NOMO-1 (cell line): ENCODE measurements at regions not wholly inside any gene's neighbourhood (a gene's known extent, or its start where the extent isn't known, plus 50 kb on each side); places are given as distances from the start of the nearest gene placed in this dataset.
"Not testable (repeated sequence)": the region's sequence is repeated elsewhere in the genome, so short reads cannot be mapped to it uniquely, and the experiment has no call there.

ENCODE experiments used
- DNase-seq, 2 experiments: peaks; one replicate each; lab custom pipeline; 2025; ENCODE audit not compliant: unreplicated experiment in 2 of 2; lab: John Stamatoyannopoulos, UW

GRCh38 chr11:42802201-42802899, 509.4 kb upstream of the API5 start:
- no peak for DNase-seq

- no peak for DNase-seq
Observed at GRCh38 chr11:42806191-42806590, 505.6 kb upstream of the API5 start.

GRCh38 chr11:42812361-42812760, 499.4 kb upstream of the API5 start:
- DNase-seq: no peak

GRCh38 chr11:42812960-42813359, 498.8 kb upstream of the API5 start:
- DNase-seq: no peak

- no peak for DNase-seq
Observed at GRCh38 chr11:42816471-42816870, 495.3 kb upstream of the API5 start.

GRCh38 chr11:42819126-42819525, 492.7 kb upstream of the API5 start:
- no peak for DNase-seq

GRCh38 chr11:42822188-42822587, 489.6 kb upstream of the API5 start:
- DNase-seq: not testable (repeated sequence)

GRCh38 chr11:42823546-42823945, 488.2 kb upstream of the API5 start:
- no peak for DNase-seq

- no peak for DNase-seq
Observed at GRCh38 chr11:42824067-42824466, 487.7 kb upstream of the API5 start.

GRCh38 chr11:42825598-42825997, 486.2 kb upstream of the API5 start:
- no peak for DNase-seq

- DNase-seq: no peak
Observed at GRCh38 chr11:42827845-42828244, 484.0 kb upstream of the API5 start.

- DNase-seq: no peak
Observed at GRCh38 chr11:42837994-42838393, 473.8 kb upstream of the API5 start.

- no peak for DNase-seq
Observed at GRCh38 chr11:42840176-42840829, 471.5 kb upstream of the API5 start.

- DNase-seq: no peak
Observed at GRCh38 chr11:42840860-42841259, 470.9 kb upstream of the API5 start.

GRCh38 chr11:42841556-42841955, 470.2 kb upstream of the API5 start:
- DNase-seq: no peak

GRCh38 chr11:42849362-42849761, 462.4 kb upstream of the API5 start:
- DNase-seq: no peak

GRCh38 chr11:42857344-42857743, 454.5 kb upstream of the API5 start:
- DNase-seq: no peak

- DNase-seq: no peak
Observed at GRCh38 chr11:42870480-42870879, 441.3 kb upstream of the API5 start.

- DNase-seq: not testable (repeated sequence)
Observed at GRCh38 chr11:42873800-42874405, 437.9 kb upstream of the API5 start.

GRCh38 chr11:42881335-42881734, 430.5 kb upstream of the API5 start:
- not testable (repeated sequence) for DNase-seq

GRCh38 chr11:42890773-42891172, 421.0 kb upstream of the API5 start:
- DNase-seq: no peak

GRCh38 chr11:42901084-42901483, 410.7 kb upstream of the API5 start:
- no peak for DNase-seq
